ENCODE measurements at regions not wholly inside any gene's neighbourhood (a gene's known extent, or its start where the extent isn't known, plus 50 kb on each side); places are given as distances from the start of the nearest gene placed in this dataset.
A peak's percentile ranks its signal among the peaks of the same experiment; 100 is the strongest.

GRCh38 chr2:120662046-120662445 is 73.6 kb upstream of the GLI2 start:
- intact Hi-C loops (cut with micrococcal nuclease), result no loop called here
- ATAC-seq, result no peak
- DNase-seq, result no peak

- DNase-seq (no peak), ATAC-seq (no peak)
- intact Hi-C loops (cut with micrococcal nuclease), result no loop called here
These were observed 72.9 kb upstream of the GLI2 start for GRCh38 chr2:120662746-120663145.

GRCh38 chr2:120666433-120666832 is 69.2 kb upstream of the GLI2 start:
- intact Hi-C loops (cut with micrococcal nuclease), result no loop called here

GRCh38 chr2:120667981-120668380 is 67.7 kb upstream of the GLI2 start:
- intact Hi-C loops (cut with micrococcal nuclease), result no loop called here
- ATAC-seq (no peak), DNase-seq (no peak)

More at GRCh38 chr2:120666433-120666832, 69.2 kb upstream of the GLI2 start:
- DNase-seq, result no peak
- ATAC-seq, result no peak

GRCh38 chr2:120669121-120669952 is 66.3 kb upstream of the GLI2 start:
- no peak for DNase-seq
- intact Hi-C loops (cut with micrococcal nuclease), result no loop called here
- peak; percentile 54 for ATAC-seq

- intact Hi-C loops (cut with micrococcal nuclease), result loop anchor here (10.0 kb wide), 1 partner anchor 85 kb away; no protein-coding TSS in a partner anchor
- no peak for DNase-seq
- no peak for ATAC-seq
These were observed 65.7 kb upstream of the GLI2 start for GRCh38 chr2:120669971-120670370.

DNA sequence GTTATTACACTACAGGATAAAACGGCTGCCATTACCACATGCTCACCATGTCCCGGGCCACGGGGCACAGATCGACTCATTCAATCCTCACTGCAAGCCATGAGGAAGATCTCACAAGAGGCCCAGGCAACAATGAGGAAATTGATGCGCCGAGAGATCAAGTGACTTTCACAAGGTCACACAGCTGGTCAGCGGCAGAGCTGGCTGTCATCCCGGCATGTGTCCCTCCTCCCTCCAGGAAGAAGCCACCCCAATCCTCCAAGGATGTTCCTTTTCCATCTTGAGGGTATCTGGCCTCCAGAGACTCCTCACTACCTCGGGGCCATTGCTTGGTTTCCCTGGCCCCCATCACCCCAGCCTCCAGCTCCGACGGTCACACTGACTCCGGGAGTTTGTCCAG is 65.3 kb upstream of the GLI2 start:
- ATAC-seq, result no peak
- intact Hi-C loops (cut with micrococcal nuclease), result loop anchor here (10.0 kb wide), 1 partner anchor 86 kb away; no protein-coding TSS in a partner anchor
- no peak for DNase-seq

- no peak for DNase-seq
- intact Hi-C loops (cut with micrococcal nuclease), result loop anchor here (10.0 kb wide), 1 partner anchor 86 kb away; no protein-coding TSS in a partner anchor
These were observed 64.7 kb upstream of the GLI2 start for GRCh38 chr2:120670771-120671480.

DNA sequence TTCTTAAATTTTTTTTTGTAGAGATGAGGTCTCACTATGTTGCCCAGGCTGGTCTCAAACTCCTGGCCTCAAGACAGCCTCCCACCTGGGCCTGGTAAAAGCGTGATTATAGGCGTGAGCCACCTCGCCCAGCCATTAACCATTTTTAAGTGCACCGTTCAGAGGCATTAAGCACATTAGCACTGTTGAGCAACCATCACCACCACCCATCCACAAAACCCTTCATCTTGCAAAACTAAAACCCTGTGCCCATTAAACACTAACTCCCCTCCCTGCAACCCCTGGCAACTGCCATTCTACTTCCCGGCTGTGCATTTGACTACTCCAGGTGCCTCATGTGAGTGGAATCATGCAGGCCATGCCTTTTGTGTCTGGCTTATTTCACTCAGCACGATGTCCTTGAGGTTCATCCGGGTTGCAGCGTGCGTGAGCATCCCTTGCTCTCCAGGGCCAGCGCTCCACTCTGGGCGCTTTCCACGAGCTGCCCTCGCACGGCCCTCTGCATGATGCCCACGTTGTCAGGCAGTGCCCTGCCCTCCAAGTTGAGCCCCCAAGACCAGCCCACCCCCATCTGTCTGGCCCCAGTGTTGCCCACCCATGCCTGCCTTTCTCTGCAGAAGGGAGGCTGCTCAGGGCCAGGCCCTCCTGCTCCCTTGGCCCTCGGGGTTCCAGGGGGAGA is 63.0 kb upstream of the GLI2 start:
- intact Hi-C loops (cut with micrococcal nuclease), result loop anchor here (10.0 kb wide), 1 partner anchor 88 kb away; no protein-coding TSS in a partner anchor
- ATAC-seq, result no peak

More at GRCh38 chr2:120670771-120671480, 64.7 kb upstream of the GLI2 start:
- no peak for ATAC-seq

GRCh38 chr2:120673205-120673550 is 62.5 kb upstream of the GLI2 start:
- intact Hi-C loops (cut with micrococcal nuclease), result loop anchor here (10.0 kb wide), 1 partner anchor 88 kb away; no protein-coding TSS in a partner anchor
- no peak for DNase-seq
- ATAC-seq, result no peak

More for the DNA sequence above, 63.0 kb upstream of the GLI2 start:
- no peak for DNase-seq

DNA sequence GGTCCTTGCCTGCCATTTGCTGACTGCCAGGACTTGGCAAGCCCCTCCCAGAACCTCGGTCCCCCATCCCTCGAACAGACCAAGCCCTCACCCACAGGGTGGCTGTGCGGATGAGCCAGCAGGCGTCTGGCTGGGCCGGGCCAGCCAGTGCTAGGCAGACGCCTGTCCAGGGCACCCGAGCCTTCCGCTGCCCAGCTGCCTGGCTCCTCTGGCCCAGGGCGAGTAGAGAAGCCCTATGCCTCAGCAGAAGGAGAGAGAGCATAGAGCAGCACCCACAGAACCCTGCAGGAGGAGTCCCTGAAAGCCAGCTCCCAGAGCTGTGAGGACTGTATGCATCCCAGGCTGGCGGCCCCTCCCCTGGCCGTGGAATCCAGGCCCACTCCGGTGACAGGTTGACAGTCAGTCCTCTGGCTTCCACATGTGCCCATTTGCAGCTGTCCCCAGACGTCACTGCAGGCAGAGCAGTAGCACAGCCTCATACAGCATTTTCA is 62.1 kb upstream of the GLI2 start:
- intact Hi-C loops (cut with micrococcal nuclease), result loop anchor here (10.0 kb wide), 1 partner anchor 89 kb away; no protein-coding TSS in a partner anchor
- no peak for DNase-seq
- ATAC-seq, result no peak

DNA sequence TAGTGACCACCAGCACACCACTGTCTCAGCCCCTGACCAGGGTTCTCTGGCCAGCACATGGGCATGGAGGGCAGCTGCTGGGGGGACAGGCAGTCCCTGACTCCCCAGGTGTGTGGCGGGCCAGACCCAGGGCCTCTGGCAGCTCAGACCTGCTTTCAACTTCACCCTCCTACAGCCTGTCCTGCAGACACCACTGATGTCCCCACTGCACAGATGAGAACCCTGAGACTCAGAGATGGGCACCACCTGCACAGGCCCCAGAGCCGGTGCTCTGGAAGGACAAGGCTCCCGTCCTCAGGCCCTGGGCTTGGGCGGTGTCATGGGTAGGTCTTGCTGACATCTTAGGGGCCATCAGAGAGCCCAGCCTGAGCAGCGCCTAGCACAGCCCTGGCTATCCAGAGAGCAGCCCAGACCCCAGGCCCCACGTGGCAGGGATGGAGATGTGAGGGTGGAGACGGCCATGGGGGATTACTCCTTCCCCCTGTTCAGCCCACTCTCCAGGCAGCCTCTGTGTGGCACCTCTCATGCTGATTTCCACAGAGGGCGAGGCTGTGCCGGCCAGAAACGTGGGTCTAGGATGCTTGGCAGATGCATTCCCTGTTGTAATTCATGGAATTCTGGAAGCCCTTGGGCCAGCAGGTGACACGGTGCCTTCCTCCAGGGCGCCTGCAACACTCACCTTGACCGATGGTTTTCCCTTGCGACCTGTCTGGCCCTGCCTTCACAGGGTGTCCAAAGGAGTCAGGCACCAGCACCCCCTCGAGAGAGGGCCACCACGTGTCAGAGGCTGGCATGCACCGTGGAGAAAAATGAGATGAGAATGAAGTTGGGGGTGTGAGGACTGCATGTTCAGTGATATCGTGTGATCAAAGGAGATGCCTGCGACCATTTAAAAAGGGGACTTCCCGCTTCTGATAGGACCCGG is 61.2 kb upstream of the GLI2 start:
- intact Hi-C loops (cut with micrococcal nuclease), result loop anchor here (5.0 to 10.0 kb wide), 2 partner anchors 90 to 332 kb away; no protein-coding TSS in a partner anchor
- DNase-seq, result no peak
- ATAC-seq, result no peak

- intact Hi-C loops (cut with micrococcal nuclease), result loop anchor here (5.0 to 10.0 kb wide), 2 partner anchors 91 to 333 kb away; no protein-coding TSS in a partner anchor
- ATAC-seq, result peak; percentile 67
These were observed 60.1 kb upstream of the GLI2 start for GRCh38 chr2:120675460-120676130.

GRCh38 chr2:120677221-120677620 is 58.4 kb upstream of the GLI2 start:
- no peak for ATAC-seq
- DNase-seq, result no peak
- intact Hi-C loops (cut with micrococcal nuclease), result loop anchor here (5.0 to 10.0 kb wide), 2 partner anchors 92 to 335 kb away; no protein-coding TSS in a partner anchor

More at GRCh38 chr2:120675460-120676130, 60.1 kb upstream of the GLI2 start:
- peak; percentile 76 for DNase-seq

GRCh38 chr2:120677696-120678247 is 57.9 kb upstream of the GLI2 start:
- no peak for ATAC-seq
- intact Hi-C loops (cut with micrococcal nuclease), result loop anchor here (5.0 to 10.0 kb wide), 2 partner anchors 93 to 335 kb away; no protein-coding TSS in a partner anchor
- no peak for DNase-seq

- DNase-seq (no peak), ATAC-seq (no peak)
- intact Hi-C loops (cut with micrococcal nuclease), result loop anchor here (5.0 to 10.0 kb wide), 2 partner anchors 93 to 336 kb away; no protein-coding TSS in a partner anchor
These were observed 57.4 kb upstream of the GLI2 start for GRCh38 chr2:120678251-120678650.

DNA sequence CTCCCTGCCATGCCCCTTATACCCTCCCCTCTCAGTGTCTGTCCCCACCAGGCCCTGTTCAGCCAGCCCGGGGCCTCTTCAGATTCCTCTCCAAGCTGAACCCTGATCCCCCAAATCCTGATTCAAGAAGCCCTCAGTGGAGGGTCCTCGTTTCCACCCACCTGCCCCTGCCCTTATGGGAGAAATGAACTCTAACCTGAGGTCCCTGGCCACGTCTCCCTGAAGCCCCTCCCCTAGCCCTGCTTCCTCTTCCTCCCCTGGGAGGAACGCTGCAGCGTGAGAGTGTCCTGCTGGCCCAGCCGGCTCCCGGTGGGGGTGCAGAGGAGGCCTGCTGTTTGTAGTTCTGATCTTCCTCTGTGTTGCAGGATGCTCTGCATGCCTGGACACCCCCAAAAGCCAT is 56.7 kb upstream of the GLI2 start:
- no peak for ATAC-seq
- DNase-seq, result no peak
- intact Hi-C loops (cut with micrococcal nuclease), result loop anchor here (5.0 to 10.0 kb wide), 2 partner anchors 94 to 337 kb away; no protein-coding TSS in a partner anchor
